Epidermal melanocyte (primary cell): ENCODE measurements at regions not wholly inside any gene's neighbourhood (a gene's known extent, or its start where the extent isn't known, plus 50 kb on each side); places are given as distances from the start of the nearest gene placed in this dataset.
"Not testable (repeated sequence)": the region's sequence is repeated elsewhere in the genome, so short reads cannot be mapped to it uniquely, and the experiment has no call there.

Experiments used
- DNase-seq: peaks from one replicate; pipeline ENCODE4 v3.0.0; 2011; ENCODE audit warnings: low spot score; ENCODE audit not compliant: insufficient read length

GRCh38 chr3:165635791-165636683 lies 201.2 kb downstream of the BCHE start:
- no peak for DNase-seq

DNA sequence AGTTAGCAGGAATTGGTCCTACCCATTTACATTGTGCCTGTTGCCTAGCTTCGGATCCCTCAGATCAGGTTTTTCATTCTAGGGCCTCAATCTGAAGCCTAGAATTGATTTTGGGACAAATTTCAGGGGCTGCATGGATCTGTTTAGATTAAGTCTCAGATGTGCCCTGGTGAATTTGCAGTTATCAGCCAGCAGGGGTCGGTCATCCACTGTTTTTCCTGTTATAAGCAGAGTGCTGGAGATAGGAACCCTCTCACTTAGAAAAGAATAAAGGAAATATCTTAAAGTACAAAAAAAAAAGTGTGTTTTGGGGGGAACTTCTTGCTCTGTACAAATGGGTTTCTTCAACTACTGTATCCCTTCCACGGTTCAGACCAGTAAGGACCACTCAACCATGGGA lies 212.5 kb downstream of the BCHE start:
- no peak for DNase-seq

- DNase-seq: no peak
These were observed 214.9 kb downstream of the BCHE start for GRCh38 chr3:165622356-165622755.

- DNase-seq: no peak
These were observed 218.2 kb downstream of the BCHE start for GRCh38 chr3:165619069-165619468.

DNA sequence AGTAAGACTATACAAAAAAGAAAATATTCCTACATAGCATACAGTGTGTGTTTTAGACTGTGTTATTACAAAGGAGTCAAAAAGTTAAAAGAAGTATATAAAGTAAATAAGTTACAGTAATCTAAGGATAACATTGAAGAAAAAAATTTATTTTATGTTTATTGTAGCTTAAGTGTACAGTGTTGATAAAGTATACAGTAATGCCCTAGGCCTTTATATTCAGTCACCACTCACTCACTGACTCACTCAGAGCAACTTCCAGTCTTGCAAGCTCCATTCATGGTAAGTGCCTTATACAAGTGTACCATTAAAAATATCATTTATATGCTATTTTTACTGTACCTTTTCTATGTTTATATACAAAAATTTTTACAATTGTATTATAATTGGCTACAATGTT lies 220.1 kb downstream of the BCHE start:
- no peak for DNase-seq

- no peak for DNase-seq
These were observed 222.9 kb downstream of the BCHE start for GRCh38 chr3:165614337-165614736.

DNA sequence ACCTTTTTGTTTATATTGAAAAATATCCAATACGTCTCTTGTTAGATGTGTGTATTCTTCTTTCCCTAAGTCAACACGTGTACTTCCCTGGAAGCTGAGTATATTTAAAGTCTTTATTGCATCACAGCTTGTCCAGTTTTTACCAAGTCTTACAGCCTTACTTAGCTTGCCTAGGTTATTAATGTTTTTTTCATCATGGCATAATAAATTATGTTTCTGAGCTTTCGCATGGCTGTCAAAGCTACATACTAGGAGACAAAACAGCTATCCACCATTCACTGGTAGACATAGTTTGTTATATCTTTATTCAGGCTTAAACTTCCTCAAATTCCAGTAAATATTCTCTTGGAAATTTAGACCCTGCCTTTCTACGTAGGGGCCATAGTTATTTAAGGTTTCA lies 224.2 kb downstream of the BCHE start:
- no peak for DNase-seq

GRCh38 chr3:165607221-165607620 lies 230.0 kb downstream of the BCHE start:
- DNase-seq: no peak

GRCh38 chr3:165603196-165603595 lies 234.0 kb downstream of the BCHE start:
- no peak for DNase-seq

DNA sequence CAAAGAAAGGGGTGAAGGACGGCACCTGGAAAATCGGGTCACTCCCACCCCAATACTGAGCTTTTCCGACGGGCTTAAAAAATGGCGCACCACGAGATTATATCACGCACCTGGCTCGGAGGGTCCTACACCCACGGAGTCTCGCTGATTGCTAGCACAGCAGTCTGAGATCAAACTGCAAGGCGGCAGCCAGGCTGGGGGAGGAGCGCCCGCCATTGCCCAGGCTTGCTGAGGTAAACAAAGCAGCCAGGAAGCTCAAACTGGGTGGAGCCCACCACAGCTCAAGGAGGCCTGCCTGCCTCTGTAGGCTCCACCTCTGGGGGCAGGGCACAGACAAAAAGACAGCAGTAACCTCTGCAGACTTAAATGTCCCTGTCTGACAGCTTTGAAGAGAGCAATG lies 264.7 kb downstream of the BCHE start:
- DNase-seq: not testable (repeated sequence)

DNA sequence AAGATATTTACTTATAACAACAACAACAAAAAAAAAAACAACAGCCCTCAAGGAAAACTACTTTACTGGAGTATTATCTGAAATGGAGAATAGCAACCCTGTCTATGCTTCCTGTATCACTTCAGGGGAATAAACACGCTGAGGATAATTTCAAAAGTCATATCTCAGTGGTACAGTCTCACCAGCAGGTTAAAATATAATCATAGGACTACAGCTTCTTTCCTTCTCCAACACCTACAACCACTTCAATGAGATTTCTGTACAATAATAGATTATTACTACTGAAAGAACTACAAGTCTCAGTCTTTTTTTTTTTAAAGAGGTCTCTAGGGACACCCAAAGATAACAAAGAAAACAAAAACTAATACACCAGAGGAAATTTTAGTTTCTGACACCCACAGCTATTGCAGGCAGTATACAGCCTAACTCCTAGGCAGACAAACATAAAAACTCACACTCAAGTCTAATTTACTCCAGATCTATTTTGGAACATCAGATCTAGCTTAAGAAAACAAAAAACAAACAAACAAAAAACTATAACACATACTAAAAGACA lies 268.2 kb downstream of the BCHE start:
- no peak for DNase-seq

GRCh38 chr3:165555785-165556184 lies 281.4 kb downstream of the BCHE start:
- no peak for DNase-seq

DNA sequence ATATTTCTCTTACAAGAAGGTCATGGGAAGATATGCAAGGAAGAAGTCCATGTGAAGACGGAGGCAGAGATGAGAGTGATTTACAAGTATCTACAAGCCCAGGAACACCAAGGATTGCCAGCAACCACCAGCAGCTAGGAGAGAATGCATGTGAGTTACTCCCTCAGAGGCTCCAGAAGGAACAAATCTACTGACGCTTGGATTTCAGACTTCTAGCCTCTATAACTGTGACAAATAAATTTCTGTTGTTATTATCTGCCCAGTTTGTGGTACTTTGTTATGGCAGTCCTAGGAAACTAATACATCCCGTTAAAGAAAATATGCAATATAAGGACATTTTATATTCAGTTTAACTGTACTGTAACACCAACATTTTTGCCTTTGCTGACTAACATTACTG lies 283.9 kb downstream of the BCHE start:
- no peak for DNase-seq

- no peak for DNase-seq
These were observed 287.6 kb downstream of the BCHE start for GRCh38 chr3:165549665-165550064.

GRCh38 chr3:165549037-165549436 lies 288.2 kb downstream of the BCHE start:
- no peak for DNase-seq

- no peak for DNase-seq
These were observed 292.2 kb downstream of the BCHE start for GRCh38 chr3:165545059-165545458.

- no peak for DNase-seq
These were observed 292.8 kb downstream of the BCHE start for GRCh38 chr3:165544432-165544831.

DNA sequence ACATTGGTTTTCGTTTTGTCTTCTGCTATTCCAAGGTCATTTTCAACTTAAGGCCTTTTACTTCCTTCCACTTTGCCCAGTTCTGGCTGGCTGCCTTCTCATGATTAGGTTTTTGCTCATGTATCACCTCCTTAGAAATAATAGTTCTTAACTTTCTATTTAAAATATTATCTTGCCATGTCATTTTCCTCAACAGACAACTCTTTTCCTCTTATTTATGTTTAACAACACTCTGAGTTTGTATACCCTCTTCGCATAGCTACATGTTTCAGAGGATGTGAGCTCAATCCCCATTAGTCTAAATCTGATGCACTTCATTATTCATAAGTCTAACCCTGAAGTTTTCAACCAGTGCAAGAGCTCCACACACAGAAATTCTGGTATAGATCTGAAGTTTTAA lies 299.1 kb downstream of the BCHE start:
- no peak for DNase-seq

DNA sequence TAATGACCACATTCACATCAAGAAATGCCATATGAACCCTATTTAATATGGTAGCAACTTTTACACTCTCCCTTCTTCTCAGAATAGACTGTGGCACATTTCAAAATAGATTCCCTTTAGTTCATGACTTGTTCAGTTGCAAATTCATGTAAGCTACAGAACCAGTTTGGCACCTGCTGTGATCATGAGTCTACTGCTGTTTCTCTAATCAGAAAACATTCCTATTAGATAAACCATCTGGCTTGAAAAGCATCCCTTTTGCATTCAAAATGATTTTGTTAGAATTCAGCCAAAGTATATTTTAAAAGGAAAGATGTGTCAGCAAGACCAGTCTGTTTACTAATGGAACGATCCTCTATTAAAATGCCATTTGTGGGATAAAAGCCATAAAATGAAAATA lies 304.4 kb downstream of the BCHE start:
- no peak for DNase-seq

DNA sequence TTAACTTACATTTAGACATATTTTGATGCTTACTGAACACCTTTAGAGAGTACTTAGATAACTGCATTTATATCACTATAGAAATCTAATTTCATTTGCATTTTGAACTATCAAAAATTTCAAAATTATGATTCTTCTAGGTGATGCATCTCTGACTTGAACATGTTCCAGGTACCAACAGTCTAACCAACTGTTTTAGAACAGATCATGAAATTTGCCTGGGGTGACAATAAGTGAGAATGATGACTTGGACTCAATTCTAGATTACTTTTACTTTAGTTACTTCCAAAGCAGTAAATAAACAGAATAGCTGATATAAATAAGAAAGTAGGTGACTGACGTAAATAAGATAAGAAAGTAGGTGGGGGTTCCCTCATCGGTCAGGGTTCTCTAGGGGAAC lies 307.8 kb downstream of the BCHE start:
- DNase-seq: no peak

GRCh38 chr3:165526367-165526766 lies 310.9 kb downstream of the BCHE start:
- DNase-seq: no peak

- no peak for DNase-seq
These were observed 313.4 kb downstream of the BCHE start for GRCh38 chr3:165523801-165524200.

GRCh38 chr3:165522386-165522785 lies 314.8 kb downstream of the BCHE start:
- no peak for DNase-seq
